ENCODE measurements at regions not wholly inside any gene's neighbourhood (a gene's known extent, or its start where the extent isn't known, plus 50 kb on each side); places are given as distances from the start of the nearest gene placed in this dataset.
"Not testable (repeated sequence)": the region's sequence is repeated elsewhere in the genome, so short reads cannot be mapped to it uniquely, and the experiment has no call there.

DNA sequence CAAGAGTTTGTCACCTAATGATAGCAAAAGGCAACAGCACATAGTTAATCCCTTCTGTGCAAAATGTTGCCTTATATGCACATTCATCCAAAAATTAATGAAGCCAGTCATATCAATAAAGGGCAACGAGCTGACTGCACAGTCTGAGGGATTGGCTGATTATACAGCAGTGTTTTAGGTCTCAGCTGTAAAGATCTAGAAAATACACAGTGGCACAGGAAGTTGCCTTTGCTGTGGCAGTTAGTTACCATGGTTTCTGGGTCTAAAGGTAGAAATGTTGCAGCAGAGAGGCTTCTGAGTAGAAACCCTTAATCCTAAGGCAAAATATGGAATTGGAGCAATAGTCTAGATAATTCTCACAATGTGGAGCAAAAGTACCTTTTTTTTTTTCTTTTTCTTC is 89.7 kb downstream of the SMPDL3A start:
- H3K4me3 ChIP-seq (ENCODE audit: control insufficient read depth, low read depth, low read length), result no peak overlapping the region
- TF ChIP-seq, protein P1, sequence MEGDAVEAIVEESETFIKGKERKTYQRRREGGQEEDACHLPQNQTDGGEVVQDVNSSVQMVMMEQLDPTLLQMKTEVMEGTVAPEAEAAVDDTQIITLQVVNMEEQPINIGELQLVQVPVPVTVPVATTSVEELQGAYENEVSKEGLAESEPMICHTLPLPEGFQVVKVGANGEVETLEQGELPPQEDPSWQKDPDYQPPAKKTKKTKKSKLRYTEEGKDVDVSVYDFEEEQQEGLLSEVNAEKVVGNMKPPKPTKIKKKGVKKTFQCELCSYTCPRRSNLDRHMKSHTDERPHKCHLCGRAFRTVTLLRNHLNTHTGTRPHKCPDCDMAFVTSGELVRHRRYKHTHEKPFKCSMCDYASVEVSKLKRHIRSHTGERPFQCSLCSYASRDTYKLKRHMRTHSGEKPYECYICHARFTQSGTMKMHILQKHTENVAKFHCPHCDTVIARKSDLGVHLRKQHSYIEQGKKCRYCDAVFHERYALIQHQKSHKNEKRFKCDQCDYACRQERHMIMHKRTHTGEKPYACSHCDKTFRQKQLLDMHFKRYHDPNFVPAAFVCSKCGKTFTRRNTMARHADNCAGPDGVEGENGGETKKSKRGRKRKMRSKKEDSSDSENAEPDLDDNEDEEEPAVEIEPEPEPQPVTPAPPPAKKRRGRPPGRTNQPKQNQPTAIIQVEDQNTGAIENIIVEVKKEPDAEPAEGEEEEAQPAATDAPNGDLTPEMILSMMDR (conservative IDR thresholded peaks at IDR 0.05; ENCODE audit: control insufficient read depth, insufficient read depth, low read depth, low read length), result no peak
- no peak for DNase-seq (ENCODE audit: low read depth)

DNA sequence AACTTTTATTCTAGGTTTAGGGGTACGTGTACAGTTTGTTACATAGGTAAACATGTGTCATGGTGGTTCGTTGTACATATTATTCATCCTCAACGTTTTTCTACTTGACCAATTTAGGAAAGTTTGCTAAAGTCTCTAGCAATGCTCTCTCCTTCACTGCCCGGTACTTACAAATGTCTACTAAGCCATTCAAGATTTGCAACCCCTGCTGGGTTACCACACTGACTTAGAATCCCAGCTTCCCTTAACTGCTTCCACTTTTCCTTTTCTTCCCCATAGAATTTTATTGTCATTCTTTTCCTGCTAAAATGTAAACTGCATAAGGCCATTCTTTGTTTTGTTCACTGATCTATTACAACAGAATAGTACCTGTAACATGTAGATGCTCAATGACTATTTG is 97.4 kb downstream of the SMPDL3A start:
- no peak for DNase-seq (ENCODE audit: low read depth)
- H3K4me3 ChIP-seq (ENCODE audit: control insufficient read depth, low read depth, low read length), result no peak overlapping the region
- TF ChIP-seq, protein P1 (conservative IDR thresholded peaks at IDR 0.05; ENCODE audit: control insufficient read depth, insufficient read depth, low read depth, low read length), result no peak

DNA sequence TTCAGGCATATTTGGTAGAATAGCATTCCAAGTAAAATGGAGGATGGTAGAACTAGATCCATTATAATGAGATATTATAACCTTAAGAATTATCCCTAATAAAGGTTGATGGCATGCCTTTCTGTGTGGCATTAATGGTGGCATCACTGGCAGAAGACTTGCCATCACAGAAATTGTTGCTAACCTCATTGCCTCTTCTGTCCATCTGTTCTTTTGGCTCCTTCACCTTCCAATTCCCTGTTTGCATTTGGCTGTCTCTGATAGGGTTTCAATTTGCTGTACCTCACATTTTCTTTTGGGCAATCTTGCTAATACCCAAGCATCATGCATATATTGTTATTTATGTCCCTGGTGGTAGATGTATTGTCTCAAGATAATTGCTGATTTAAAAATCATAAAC is 98.9 kb downstream of the SMPDL3A start:
- TF ChIP-seq, protein P1 (conservative IDR thresholded peaks at IDR 0.05; ENCODE audit: control insufficient read depth, insufficient read depth, low read depth, low read length), result no peak
- H3K4me3 ChIP-seq (ENCODE audit: control insufficient read depth, low read depth, low read length), result no peak overlapping the region

GRCh38 chr6:122888680-122889079 is 99.6 kb downstream of the SMPDL3A start:
- H3K4me3 ChIP-seq (ENCODE audit: control insufficient read depth, low read depth, low read length); DNase-seq (ENCODE audit: low read depth): not testable (repeated sequence)

More for the DNA sequence above, 98.9 kb downstream of the SMPDL3A start:
- no peak for DNase-seq (ENCODE audit: low read depth)

DNA sequence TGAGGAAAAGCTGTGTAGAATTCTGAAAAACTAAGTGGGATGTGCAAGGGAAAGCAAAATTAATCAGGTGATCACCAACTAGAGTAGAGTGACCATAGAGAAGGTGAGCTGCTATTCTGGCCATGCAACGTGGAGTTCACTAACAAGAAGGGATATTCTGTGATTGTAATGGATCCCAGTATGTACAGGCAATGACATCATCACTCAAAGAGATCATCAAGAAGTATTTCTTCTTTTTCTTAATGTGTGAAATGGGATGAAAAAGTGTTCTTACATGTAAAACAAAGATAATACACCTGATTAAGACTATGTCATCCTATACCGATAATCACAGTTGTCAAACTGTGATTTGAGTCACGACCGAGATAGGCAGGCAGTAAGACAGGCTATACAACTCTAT is 101.2 kb downstream of the SMPDL3A start:
- no peak for DNase-seq (ENCODE audit: low read depth)
- H3K4me3 ChIP-seq (ENCODE audit: control insufficient read depth, low read depth, low read length), result no peak overlapping the region
- TF ChIP-seq, protein P1 (conservative IDR thresholded peaks at IDR 0.05; ENCODE audit: control insufficient read depth, insufficient read depth, low read depth, low read length), result no peak

DNA sequence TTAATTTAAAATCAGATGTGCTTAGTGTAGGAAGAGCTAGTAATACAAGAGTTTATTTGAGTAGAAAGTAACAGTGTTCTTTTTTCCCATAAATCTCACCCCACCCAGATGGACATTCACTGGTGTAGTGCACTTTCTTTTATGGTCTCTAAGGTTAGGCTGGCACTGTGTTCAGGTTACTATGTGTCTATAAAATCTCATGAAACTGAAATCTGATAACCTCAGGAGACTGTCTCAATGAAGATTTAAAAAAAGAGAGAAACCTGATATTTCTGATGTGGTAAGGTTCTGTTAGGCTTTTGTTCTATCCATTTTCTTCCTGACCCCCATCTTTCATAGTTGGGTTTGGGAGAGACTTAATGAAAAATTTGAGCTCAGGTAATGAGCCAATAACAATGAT is 101.2 kb upstream of the CLVS2 start:
- DNase-seq (ENCODE audit: low read depth), result no peak
- TF ChIP-seq, protein P1 (conservative IDR thresholded peaks at IDR 0.05; ENCODE audit: control insufficient read depth, insufficient read depth, low read depth, low read length), result no peak
- no peak overlapping the region for H3K4me3 ChIP-seq (ENCODE audit: control insufficient read depth, low read depth, low read length)

GRCh38 chr6:122902326-122902725 is 93.7 kb upstream of the CLVS2 start:
- TF ChIP-seq, protein P1 (conservative IDR thresholded peaks at IDR 0.05; ENCODE audit: control insufficient read depth, insufficient read depth, low read depth, low read length), result no peak
- no peak overlapping the region for H3K4me3 ChIP-seq (ENCODE audit: control insufficient read depth, low read depth, low read length)
- no peak for DNase-seq (ENCODE audit: low read depth)

Measured in fibroblast of mammary gland (primary cell).